ENCODE measurements at regions not wholly inside any gene's neighbourhood (a gene's known extent, or its start where the extent isn't known, plus 50 kb on each side); places are given as distances from the start of the nearest gene placed in this dataset.

GRCh38 chr13:53775807-53776206 is 747.2 kb downstream of the OLFM4 start:
- DNase-seq (ENCODE audit: low read depth, low spot score) = no peak
- TF ChIP-seq, protein P1, sequence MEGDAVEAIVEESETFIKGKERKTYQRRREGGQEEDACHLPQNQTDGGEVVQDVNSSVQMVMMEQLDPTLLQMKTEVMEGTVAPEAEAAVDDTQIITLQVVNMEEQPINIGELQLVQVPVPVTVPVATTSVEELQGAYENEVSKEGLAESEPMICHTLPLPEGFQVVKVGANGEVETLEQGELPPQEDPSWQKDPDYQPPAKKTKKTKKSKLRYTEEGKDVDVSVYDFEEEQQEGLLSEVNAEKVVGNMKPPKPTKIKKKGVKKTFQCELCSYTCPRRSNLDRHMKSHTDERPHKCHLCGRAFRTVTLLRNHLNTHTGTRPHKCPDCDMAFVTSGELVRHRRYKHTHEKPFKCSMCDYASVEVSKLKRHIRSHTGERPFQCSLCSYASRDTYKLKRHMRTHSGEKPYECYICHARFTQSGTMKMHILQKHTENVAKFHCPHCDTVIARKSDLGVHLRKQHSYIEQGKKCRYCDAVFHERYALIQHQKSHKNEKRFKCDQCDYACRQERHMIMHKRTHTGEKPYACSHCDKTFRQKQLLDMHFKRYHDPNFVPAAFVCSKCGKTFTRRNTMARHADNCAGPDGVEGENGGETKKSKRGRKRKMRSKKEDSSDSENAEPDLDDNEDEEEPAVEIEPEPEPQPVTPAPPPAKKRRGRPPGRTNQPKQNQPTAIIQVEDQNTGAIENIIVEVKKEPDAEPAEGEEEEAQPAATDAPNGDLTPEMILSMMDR (IDR thresholded peaks at IDR 0.05; ENCODE audit: low read depth, low read length) = no peak
- H3K9me3 ChIP-seq (ENCODE audit: control insufficient read depth, insufficient read depth, low read length) = peaks cover 3% of the 10 kb centered on the region; the same call in 1 of the 2 replicates
- no peak overlapping the region for H3K4me3 ChIP-seq (ENCODE audit: low read depth, low read length)
- H3K27me3 ChIP-seq (ENCODE audit: control insufficient read depth, insufficient read depth, low read length) = no peaks in the 10 kb centered on the region
- POLR2A ChIA-PET = no interaction called here
- CTCF ChIA-PET = no interaction called here
- no peak overlapping the region for H3K27ac ChIP-seq (ENCODE audit: low read depth, low read length)

DNA sequence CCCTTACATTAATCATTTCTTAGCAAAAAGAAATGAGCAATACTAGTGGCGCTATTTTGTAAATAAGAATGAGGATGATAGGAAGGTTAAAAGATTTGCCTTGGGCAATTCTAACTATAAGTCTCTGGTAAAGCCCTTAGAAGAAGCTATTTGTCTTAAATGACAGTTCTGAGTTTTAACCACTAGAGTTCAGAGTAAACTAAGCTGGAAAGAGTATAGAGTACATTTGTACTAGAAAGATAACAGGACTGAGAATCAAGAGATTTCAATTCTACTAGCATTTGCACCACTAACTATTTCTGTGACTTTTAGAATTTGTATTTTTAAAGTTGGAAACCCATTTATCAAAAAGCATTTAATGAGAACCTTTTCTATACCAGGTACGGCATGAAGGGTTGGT is 750.3 kb downstream of the OLFM4 start:
- POLR2A ChIA-PET = no interaction called here
- CTCF ChIA-PET = no interaction called here

DNA sequence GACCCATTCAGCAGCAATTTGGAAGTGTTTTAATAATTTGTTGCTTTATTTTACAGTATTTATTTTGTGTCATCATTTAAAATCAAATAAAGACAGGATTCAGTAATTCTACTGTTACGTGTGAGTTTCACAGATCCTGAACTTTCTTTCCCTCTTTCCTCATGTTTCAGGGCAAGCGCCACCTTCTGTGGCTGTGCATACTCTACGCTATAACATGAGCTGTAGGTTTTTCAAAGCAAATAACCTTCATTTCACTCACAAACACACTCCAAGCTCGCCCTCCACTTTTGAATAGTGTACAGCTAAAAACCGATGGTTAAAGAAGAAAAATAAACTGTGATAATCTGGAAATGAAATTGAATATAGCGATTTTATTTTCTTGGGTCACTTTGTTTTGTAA is 753.3 kb downstream of the OLFM4 start:
- H3K27me3 ChIP-seq (ENCODE audit: control insufficient read depth, insufficient read depth, low read length) = no peaks in the 10 kb centered on the region
- peaks cover 6% of the 10 kb centered on the region for H3K9me3 ChIP-seq (ENCODE audit: control insufficient read depth, insufficient read depth, low read length)
- H3K27ac ChIP-seq (ENCODE audit: low read depth, low read length) = no peak overlapping the region
- TF ChIP-seq, protein P1 (IDR thresholded peaks at IDR 0.05; ENCODE audit: low read depth, low read length) = no peak
- DNase-seq (ENCODE audit: low read depth, low spot score) = no peak
- ChIA-PET POLR2A (no interaction called here), CTCF (interaction anchor here (0.6 to 0.9 kb wide), 2 partner anchors 9 to 355 kb away, joined by 3 to 5 read pairs; no protein-coding TSS in a partner anchor)
- H3K4me3 ChIP-seq (ENCODE audit: low read depth, low read length) = no peak overlapping the region

More for the DNA sequence above, 750.3 kb downstream of the OLFM4 start:
- TF ChIP-seq, protein P1 (IDR thresholded peaks at IDR 0.05; ENCODE audit: low read depth, low read length) = no peak
- H3K27me3 ChIP-seq (ENCODE audit: control insufficient read depth, insufficient read depth, low read length) = no peaks in the 10 kb centered on the region
- H3K9me3 ChIP-seq (ENCODE audit: control insufficient read depth, insufficient read depth, low read length) = peaks cover 9% of the 10 kb centered on the region
- H3K27ac ChIP-seq (ENCODE audit: low read depth, low read length) = no peak overlapping the region
- DNase-seq (ENCODE audit: low read depth, low spot score) = no peak
- H3K4me3 ChIP-seq (ENCODE audit: low read depth, low read length) = no peak overlapping the region

- H3K27ac ChIP-seq (ENCODE audit: low read depth, low read length) = no peak overlapping the region
- TF ChIP-seq, protein P1 (IDR thresholded peaks at IDR 0.05; ENCODE audit: low read depth, low read length) = peak; percentile 53
- no peak overlapping the region for H3K4me3 ChIP-seq (ENCODE audit: low read depth, low read length)
- H3K9me3 ChIP-seq (ENCODE audit: control insufficient read depth, insufficient read depth, low read length) = peaks cover 6% of the 10 kb centered on the region
- H3K27me3 ChIP-seq (ENCODE audit: control insufficient read depth, insufficient read depth, low read length) = no peaks in the 10 kb centered on the region
- CTCF ChIA-PET = interaction anchor here (0.6 to 0.9 kb wide), 2 partner anchors 10 to 354 kb away, joined by 3 to 5 read pairs; no protein-coding TSS in a partner anchor
- DNase-seq (ENCODE audit: low read depth, low spot score) = no peak
- POLR2A ChIA-PET = no interaction called here
Observed at GRCh38 chr13:53782488-53782961, 753.9 kb downstream of the OLFM4 start.

DNA sequence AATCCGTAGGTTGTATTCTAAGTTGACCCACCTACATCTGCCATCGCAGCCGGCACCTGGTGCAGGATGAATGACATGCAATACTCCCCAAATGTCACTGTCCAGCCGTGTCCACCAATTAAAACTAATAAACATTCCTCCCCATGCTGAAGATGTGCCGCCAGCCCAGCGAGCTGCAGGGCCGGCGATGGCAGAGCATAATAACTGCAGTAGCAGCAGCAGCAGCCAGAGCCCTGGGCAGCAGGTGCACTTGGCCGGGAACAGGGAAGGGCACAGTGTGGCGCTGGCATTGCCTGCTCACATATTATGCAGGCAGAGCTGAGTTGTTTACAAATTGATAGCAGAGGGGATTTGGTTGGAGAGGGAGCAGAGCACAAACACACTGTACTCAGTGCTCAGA is 754.9 kb downstream of the OLFM4 start:
- no peak overlapping the region for H3K4me3 ChIP-seq (ENCODE audit: low read depth, low read length)
- ChIA-PET POLR2A (no interaction called here), CTCF (no interaction called here)
- H3K27ac ChIP-seq (ENCODE audit: low read depth, low read length) = no peak overlapping the region
- H3K9me3 ChIP-seq (ENCODE audit: control insufficient read depth, insufficient read depth, low read length) = peaks cover 6% of the 10 kb centered on the region
- H3K27me3 ChIP-seq (ENCODE audit: control insufficient read depth, insufficient read depth, low read length) = no peaks in the 10 kb centered on the region
- DNase-seq (ENCODE audit: low read depth, low spot score) = no peak
- TF ChIP-seq, protein P1 (IDR thresholded peaks at IDR 0.05; ENCODE audit: low read depth, low read length) = no peak

All from AG04450 (cell line).